PC-3 (cell line): ENCODE measurements at regions not wholly inside any gene's neighbourhood (a gene's known extent, or its start where the extent isn't known, plus 50 kb on each side); places are given as distances from the start of the nearest gene placed in this dataset.

Source experiments
- ATAC-seq: fragments of 200-7000 bp; cut with Tn5 transposase; 2 replicates; pipeline ENCODE4 v1.9.1; 2020; ENCODE audit warnings: mild to moderate bottlenecking, moderate library complexity
- BruUV-seq: library from RNA; stranded (reverse); fragments of 400-500 nt; replicated peaks from 2 replicates; lab custom pipeline; 2021; lab: Mats Ljungman, UMichigan
- CTCF ChIA-PET: fragments of 300-600 bp; sonication (Branson Sonifier 250); formaldehyde crosslinking; loops from one replicate; lab custom pipeline; 2022; ENCODE audit warnings: antibody characterized with exemption; lab: Charles Lee
- POLR2A ChIA-PET: fragments of 300-600 bp; sonication (Branson Sonifier 250); formaldehyde crosslinking; loops from one replicate; lab custom pipeline; 2022; ENCODE audit warnings: antibody characterized with exemption; ENCODE audit not compliant: unreplicated experiment; lab: Charles Lee
- DNase-seq: peaks from one replicate; pipeline ENCODE4 v3.0.0-alpha.2; 2015
- H2AFZ ChIP-seq: fragments of 300-600 bp; sonication (generic); 2 replicates; pipeline ENCODE4 v1.6.0; 2016; ENCODE audit warnings: antibody characterized with exemption, low read length
- H3F3A ChIP-seq: fragments of 300-600 bp; sonication (generic); one replicate; pipeline ENCODE4 v1.6.0; 2017; ENCODE audit warnings: antibody characterized with exemption, low read length, control low read depth, mild to moderate bottlenecking; ENCODE audit not compliant: unreplicated experiment
- H3K27ac ChIP-seq: fragments of 300-600 bp; sonication (generic); 2 replicates; pipeline ENCODE4 v1.5.1; 2016; ENCODE audit warnings: mild to moderate bottlenecking, low read length
- H3K27me3 ChIP-seq: fragments of 300-600 bp; sonication (generic); 2 replicates; pipeline ENCODE4 v1.6.1; 2016; ENCODE audit warnings: low read length, mixed read lengths
- H3K36me3 ChIP-seq: fragments of 300-600 bp; sonication (generic); 2 replicates; pipeline ENCODE4 v1.6.1; 2016; ENCODE audit warnings: low read depth, mixed run types, low read length, mixed read lengths
- H3K4me1 ChIP-seq: fragments of 300-600 bp; sonication (generic); 2 replicates; pipeline ENCODE4 v1.5.1; 2016; ENCODE audit warnings: low read length; ENCODE audit not compliant: insufficient read depth
- H3K4me2 ChIP-seq: fragments of 300-600 bp; sonication (generic); 2 replicates; pipeline ENCODE4 v1.6.0; 2016; ENCODE audit warnings: low read length
- H3K4me3 ChIP-seq: fragments of 300-600 bp; sonication (generic); 2 replicates; pipeline ENCODE4 v1.5.1; 2016; ENCODE audit warnings: mild to moderate bottlenecking, low read length, mixed read lengths
- H3K79me2 ChIP-seq: fragments of 300-600 bp; sonication (generic); 2 replicates; pipeline ENCODE4 v1.6.1; 2017; ENCODE audit warnings: low read length, mixed read lengths
- H3K9ac ChIP-seq: fragments of 300-600 bp; sonication (generic); 2 replicates; pipeline ENCODE4 v1.6.0; 2016; ENCODE audit warnings: mild to moderate bottlenecking, low read length
- H3K9me2 ChIP-seq: fragments of 300-600 bp; sonication (generic); replicated peaks from 2 replicates; pipeline ENCODE4 v1.6.1; 2016; ENCODE audit warnings: mixed run types, low read length, mixed read lengths
- H3K9me3 ChIP-seq: fragments of 300-600 bp; sonication (generic); 2 replicates; pipeline ENCODE4 v1.6.1; 2016; ENCODE audit warnings: low read length, mixed read lengths
- H4K20me1 ChIP-seq: fragments of 300-600 bp; sonication (generic); 2 replicates; pipeline ENCODE4 v1.6.1; 2016; ENCODE audit warnings: low read length, mixed read lengths
- EZH2 ChIP-seq: fragments of 300-600 bp; sonication (generic); IDR thresholded peaks from one replicate; pipeline ENCODE4 v1.6.1; 2017; ENCODE audit warnings: antibody characterized with exemption, mild to moderate bottlenecking, low read length; ENCODE audit not compliant: unreplicated experiment
- EZH2phosphoT487 ChIP-seq: fragments of 300-600 bp; sonication (generic); IDR thresholded peaks from 2 replicates; pipeline ENCODE4 v1.6.1; 2018; ENCODE audit warnings: mild to moderate bottlenecking, antibody characterized with exemption, low read length, borderline replicate concordance
- intact Hi-C: fragments of 100-400 bp; cut with micrococcal nuclease; formaldehyde crosslinking; loops from 2 replicates; pipeline ENCODE4 v1.9.0; 2023
- TF ChIP-seq, protein P1 (sequence below): fragments of 300-600 bp; sonication (generic); conservative IDR thresholded peaks from 2 replicates; pipeline ENCODE4 v1.5.1; 2017; ENCODE audit warnings: antibody characterized with exemption, low read depth, mild to moderate bottlenecking, low read length

DNA sequence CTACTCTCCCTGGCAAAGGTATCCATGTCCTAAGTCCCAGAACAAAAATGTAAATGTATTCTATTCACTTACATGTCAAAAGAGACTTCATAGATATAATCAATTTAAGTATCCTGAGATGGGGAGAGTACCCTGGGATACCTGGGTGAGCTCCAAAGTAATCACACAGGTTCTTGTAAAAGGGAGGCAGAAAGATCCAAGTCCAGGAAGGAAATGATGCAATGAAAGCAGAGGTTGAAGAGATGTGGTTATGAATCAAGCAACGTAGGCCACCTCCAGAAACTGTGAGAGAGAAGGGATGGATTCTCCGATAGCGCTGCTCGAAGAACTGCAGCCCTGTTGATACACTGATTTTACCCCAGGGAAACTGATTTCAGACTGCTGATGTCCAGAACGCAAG lies 93.9 kb upstream of the VGLL3 start:
- no peaks in the 10 kb centered on the region for H3K27me3 ChIP-seq
- ChIA-PET CTCF (interaction anchor here (0.6 kb wide), 1 partner anchor 144 kb away, joined by 6 read pairs; no protein-coding TSS in a partner anchor), POLR2A (no interaction called here)
- H3K4me1 ChIP-seq, result peaks cover 9% of the 10 kb centered on the region; the same call in 1 of the 2 replicates
- no peaks in the 10 kb centered on the region for H3K9me2 ChIP-seq
- no peaks in the 10 kb centered on the region for H3K79me2 ChIP-seq
- no peak overlapping the region for H3K27ac ChIP-seq
- no peaks in the 10 kb centered on the region for H3K9me3 ChIP-seq
- intact Hi-C loops, result loop anchor here (5.0 kb wide), 1 partner anchor 93 kb away; the partner anchor contains the start of gene VGLL3
- DNase-seq (peak; percentile 20), ATAC-seq (0 out of 2 replicates have a peak, but pooled peaks have one; percentile 19)
- no TSS peak for BruUV-seq
- H3F3A ChIP-seq, result no peaks in the 10 kb centered on the region
- H3K4me3 ChIP-seq, result no peak overlapping the region
- no peaks in the 10 kb centered on the region for H4K20me1 ChIP-seq
- no peak overlapping the region for H3K4me2 ChIP-seq
- no peak overlapping the region for H3K9ac ChIP-seq
- no peak for TF ChIP-seq EZH2
- no peak for TF ChIP-seq EZH2phosphoT487
- TF ChIP-seq, protein P1, sequence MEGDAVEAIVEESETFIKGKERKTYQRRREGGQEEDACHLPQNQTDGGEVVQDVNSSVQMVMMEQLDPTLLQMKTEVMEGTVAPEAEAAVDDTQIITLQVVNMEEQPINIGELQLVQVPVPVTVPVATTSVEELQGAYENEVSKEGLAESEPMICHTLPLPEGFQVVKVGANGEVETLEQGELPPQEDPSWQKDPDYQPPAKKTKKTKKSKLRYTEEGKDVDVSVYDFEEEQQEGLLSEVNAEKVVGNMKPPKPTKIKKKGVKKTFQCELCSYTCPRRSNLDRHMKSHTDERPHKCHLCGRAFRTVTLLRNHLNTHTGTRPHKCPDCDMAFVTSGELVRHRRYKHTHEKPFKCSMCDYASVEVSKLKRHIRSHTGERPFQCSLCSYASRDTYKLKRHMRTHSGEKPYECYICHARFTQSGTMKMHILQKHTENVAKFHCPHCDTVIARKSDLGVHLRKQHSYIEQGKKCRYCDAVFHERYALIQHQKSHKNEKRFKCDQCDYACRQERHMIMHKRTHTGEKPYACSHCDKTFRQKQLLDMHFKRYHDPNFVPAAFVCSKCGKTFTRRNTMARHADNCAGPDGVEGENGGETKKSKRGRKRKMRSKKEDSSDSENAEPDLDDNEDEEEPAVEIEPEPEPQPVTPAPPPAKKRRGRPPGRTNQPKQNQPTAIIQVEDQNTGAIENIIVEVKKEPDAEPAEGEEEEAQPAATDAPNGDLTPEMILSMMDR, result no peak
- no peaks in the 10 kb centered on the region for H3K36me3 ChIP-seq
- H2AFZ ChIP-seq, result no peak overlapping the region

DNA sequence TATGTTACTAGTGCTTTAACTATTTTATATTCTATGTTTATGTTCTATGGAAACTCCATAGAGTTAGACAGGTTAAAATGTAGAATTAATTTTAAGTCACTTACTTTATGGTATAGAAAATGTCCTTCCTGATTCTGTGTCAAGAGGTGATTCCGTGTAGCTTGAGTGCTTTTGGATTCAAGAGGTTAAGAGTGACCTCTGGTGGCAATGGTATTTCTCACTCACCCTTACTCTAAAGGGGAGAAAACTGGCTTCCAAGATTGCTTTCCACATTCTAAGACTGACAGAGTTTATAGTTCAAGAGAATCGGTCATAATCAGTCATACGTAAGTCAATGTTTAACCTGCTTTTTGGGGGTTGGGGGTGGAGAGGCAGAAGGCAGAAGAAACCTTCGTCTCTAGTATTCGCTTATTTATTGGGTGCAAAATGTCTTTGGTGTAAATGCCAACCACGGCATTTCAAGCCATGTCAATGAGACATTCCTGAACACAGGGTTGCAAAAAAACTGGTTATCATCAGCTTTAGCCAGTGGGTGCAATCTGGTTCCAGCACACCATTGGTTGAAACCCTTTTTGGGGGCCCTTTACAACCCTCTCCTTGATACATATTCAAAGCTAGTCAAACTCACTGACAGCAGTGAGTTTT lies 92.0 kb upstream of the VGLL3 start:
- Histone ChIP-seq H3F3A (no peaks in the 10 kb centered on the region), H3K4me1 (peaks cover 9% of the 10 kb centered on the region; the same call in 1 of the 2 replicates), H3K9ac (no peak overlapping the region), H3K36me3 (no peaks in the 10 kb centered on the region), H3K79me2 (no peaks in the 10 kb centered on the region), H3K4me2 (peak overlapping the region; percentile 60), H2AFZ (peak overlapping the region; percentile 74), H3K27ac (no peak overlapping the region), H4K20me1 (no peaks in the 10 kb centered on the region), H3K9me2 (no peaks in the 10 kb centered on the region), H3K4me3 (peak overlapping the region; percentile 47), H3K27me3 (no peaks in the 10 kb centered on the region), H3K9me3 (no peaks in the 10 kb centered on the region)
- intact Hi-C loops, result loop anchor here (1.0 to 5.0 kb wide), 9 partner anchors 38 to 309 kb away; partner anchors contain the start of gene VGLL3
- CTCF ChIA-PET, result interaction anchor here (0.6 to 1.4 kb wide), 3 partner anchors 58 to 308 kb away, joined by 4 to 12 read pairs (median 5); no protein-coding TSS in a partner anchor
- no TSS peak for BruUV-seq
- POLR2A ChIA-PET, result interaction anchor here (0.6 kb wide), 1 partner anchor 318 kb away, joined by 7 read pairs; no protein-coding TSS in a partner anchor
- no peak for TF ChIP-seq EZH2phosphoT487
- TF ChIP-seq, protein P1, result peak; percentile 91
- peak; percentile 97 for ATAC-seq
- DNase-seq, result peak; percentile 85

DNA sequence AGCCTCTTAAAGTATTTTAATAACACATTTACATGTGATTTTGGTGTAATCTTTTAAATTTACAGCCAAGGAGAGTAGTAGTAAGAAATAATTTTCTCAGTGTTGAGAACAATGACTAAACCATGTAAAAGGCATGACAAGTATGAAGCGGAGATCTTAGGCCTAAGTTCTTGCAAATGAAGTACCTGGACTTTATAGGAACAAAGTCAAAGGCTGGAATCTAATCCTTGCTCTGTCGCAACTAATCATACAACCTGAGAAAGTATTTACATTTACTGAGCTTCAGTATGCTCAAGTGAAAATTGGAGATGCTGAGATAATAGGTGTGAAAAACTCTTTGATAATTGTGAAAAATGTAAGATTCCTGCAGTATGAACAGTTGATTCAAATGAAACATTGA lies 86.4 kb upstream of the VGLL3 start:
- intact Hi-C loops, result no loop called here
- Histone ChIP-seq H3K27me3 (no peaks in the 10 kb centered on the region), H3K4me3 (0 out of 2 replicates have a peak overlapping the region, but pooled peaks have one; percentile 4), H3K9me3 (no peaks in the 10 kb centered on the region), H3K4me1 (peaks cover 12% of the 10 kb centered on the region), H3K36me3 (no peaks in the 10 kb centered on the region), H3F3A (no peaks in the 10 kb centered on the region), H3K4me2 (peak overlapping the region; percentile 58), H3K9me2 (no peaks in the 10 kb centered on the region), H3K27ac (peak overlapping the region; percentile 15; the same call in 1 of the 2 replicates), H4K20me1 (no peaks in the 10 kb centered on the region), H3K9ac (no peak overlapping the region), H2AFZ (0 out of 2 replicates have a peak overlapping the region, but pooled peaks have one; percentile 24), H3K79me2 (no peaks in the 10 kb centered on the region)
- POLR2A ChIA-PET, result no interaction called here
- no peak for TF ChIP-seq EZH2phosphoT487
- TF ChIP-seq, protein P1, result no peak
- TF ChIP-seq EZH2, result no peak
- DNase-seq, result no peak
- ATAC-seq, result peak; percentile 35
- no TSS peak for BruUV-seq
- CTCF ChIA-PET, result no interaction called here
